Glomerular endothelial cell (primary cell): ENCODE measurements at regions not wholly inside any gene's neighbourhood (a gene's known extent, or its start where the extent isn't known, plus 50 kb on each side); places are given as distances from the start of the nearest gene placed in this dataset.
A peak's percentile ranks its signal among the peaks of the same experiment; 100 is the strongest.
"Not testable (repeated sequence)": the region's sequence is repeated elsewhere in the genome, so short reads cannot be mapped to it uniquely, and the experiment has no call there.

ENCODE experiments used
- DNase-seq: peaks from one replicate; pipeline ENCODE4 v3.0.0-alpha.2; 2011; ENCODE audit warnings: low read depth, low spot score; ENCODE audit errors: extremely low read depth

GRCh38 chr13:105907319-105908019 lies 628.0 kb downstream of the EFNB2 start:
- DNase-seq, result no peak

- no peak for DNase-seq
These were observed 628.7 kb downstream of the EFNB2 start for GRCh38 chr13:105906746-105907145.

GRCh38 chr13:105904034-105904742 lies 631.3 kb downstream of the EFNB2 start:
- no peak for DNase-seq

GRCh38 chr13:105902396-105902795 lies 633.1 kb downstream of the EFNB2 start:
- no peak for DNase-seq

- DNase-seq, result no peak
These were observed 637.9 kb downstream of the EFNB2 start for GRCh38 chr13:105897575-105897974.

- DNase-seq, result no peak
These were observed 640.8 kb downstream of the EFNB2 start for GRCh38 chr13:105894697-105895096.

GRCh38 chr13:105890509-105890908 lies 645.0 kb downstream of the EFNB2 start:
- no peak for DNase-seq

GRCh38 chr13:105878119-105878700 lies 657.3 kb downstream of the EFNB2 start:
- peak; percentile 73 for DNase-seq

GRCh38 chr13:105874814-105875213 lies 660.6 kb downstream of the EFNB2 start:
- no peak for DNase-seq

- DNase-seq, result no peak
These were observed 663.7 kb downstream of the EFNB2 start for GRCh38 chr13:105871768-105872167.

- DNase-seq, result no peak
These were observed 664.1 kb downstream of the EFNB2 start for GRCh38 chr13:105871326-105871725.

- no peak for DNase-seq
These were observed 672.1 kb downstream of the EFNB2 start for GRCh38 chr13:105863300-105863920.

- no peak for DNase-seq
These were observed 687.0 kb downstream of the EFNB2 start for GRCh38 chr13:105848494-105848893.

GRCh38 chr13:105847527-105848291 lies 687.8 kb downstream of the EFNB2 start:
- no peak for DNase-seq

GRCh38 chr13:105846923-105847322 lies 688.5 kb downstream of the EFNB2 start:
- DNase-seq, result no peak

- no peak for DNase-seq
These were observed 694.2 kb downstream of the EFNB2 start for GRCh38 chr13:105841286-105841685.

GRCh38 chr13:105838231-105838630 lies 697.2 kb downstream of the EFNB2 start:
- DNase-seq, result no peak

- DNase-seq, result not testable (repeated sequence)
These were observed 698.2 kb downstream of the EFNB2 start for GRCh38 chr13:105837295-105837694.

- no peak for DNase-seq
These were observed 704.6 kb downstream of the EFNB2 start for GRCh38 chr13:105830821-105831220.

GRCh38 chr13:105827111-105827809 lies 708.2 kb downstream of the EFNB2 start:
- no peak for DNase-seq
